ENCODE measurements at regions not wholly inside any gene's neighbourhood (a gene's known extent, or its start where the extent isn't known, plus 50 kb on each side); places are given as distances from the start of the nearest gene placed in this dataset.

DNA sequence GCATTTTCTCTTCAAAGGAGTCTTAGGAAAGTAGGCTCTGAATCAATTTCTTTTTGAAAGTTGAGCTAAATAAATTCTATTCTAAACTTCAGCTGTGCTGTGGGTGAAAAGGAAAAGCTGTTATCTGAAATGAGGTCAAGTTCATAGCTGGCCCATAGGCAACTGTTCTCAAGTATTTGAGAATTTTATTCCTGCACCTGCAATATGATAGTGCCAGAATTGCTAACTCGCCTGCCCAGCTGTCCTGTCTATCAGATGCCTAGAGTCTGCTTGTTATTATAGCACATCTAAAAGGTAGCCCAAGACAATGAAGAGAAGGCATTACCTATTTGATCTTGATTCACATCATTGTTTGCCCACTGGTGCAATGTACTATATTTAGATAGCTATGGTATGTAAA, 798.7 kb downstream of the DIPK2A start:
- no peak overlapping the region for H2AK5ac ChIP-seq (ENCODE audit: insufficient read length, low read length)
- no peak overlapping the region for H2BK120ac ChIP-seq (ENCODE audit: low read depth, low read length, poor library complexity, severe bottlenecking)
- H3K14ac ChIP-seq (ENCODE audit: insufficient read depth, low read length), result no peak overlapping the region
- no peak overlapping the region for H4K5ac ChIP-seq (ENCODE audit: insufficient read length, low read depth, low read length)
- no peaks in the 10 kb centered on the region for H3K79me2 ChIP-seq (ENCODE audit: insufficient read depth, low read length)
- TF ChIP-seq, protein P1, sequence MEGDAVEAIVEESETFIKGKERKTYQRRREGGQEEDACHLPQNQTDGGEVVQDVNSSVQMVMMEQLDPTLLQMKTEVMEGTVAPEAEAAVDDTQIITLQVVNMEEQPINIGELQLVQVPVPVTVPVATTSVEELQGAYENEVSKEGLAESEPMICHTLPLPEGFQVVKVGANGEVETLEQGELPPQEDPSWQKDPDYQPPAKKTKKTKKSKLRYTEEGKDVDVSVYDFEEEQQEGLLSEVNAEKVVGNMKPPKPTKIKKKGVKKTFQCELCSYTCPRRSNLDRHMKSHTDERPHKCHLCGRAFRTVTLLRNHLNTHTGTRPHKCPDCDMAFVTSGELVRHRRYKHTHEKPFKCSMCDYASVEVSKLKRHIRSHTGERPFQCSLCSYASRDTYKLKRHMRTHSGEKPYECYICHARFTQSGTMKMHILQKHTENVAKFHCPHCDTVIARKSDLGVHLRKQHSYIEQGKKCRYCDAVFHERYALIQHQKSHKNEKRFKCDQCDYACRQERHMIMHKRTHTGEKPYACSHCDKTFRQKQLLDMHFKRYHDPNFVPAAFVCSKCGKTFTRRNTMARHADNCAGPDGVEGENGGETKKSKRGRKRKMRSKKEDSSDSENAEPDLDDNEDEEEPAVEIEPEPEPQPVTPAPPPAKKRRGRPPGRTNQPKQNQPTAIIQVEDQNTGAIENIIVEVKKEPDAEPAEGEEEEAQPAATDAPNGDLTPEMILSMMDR (conservative IDR thresholded peaks at IDR 0.05), result no peak
- no peak overlapping the region for H4K8ac ChIP-seq (replicated peaks; ENCODE audit: insufficient read length, low read depth, low read length)
- H3K23me2 ChIP-seq (ENCODE audit: insufficient read length, low read depth, low read length, poor library complexity, severe bottlenecking), result no peaks in the 10 kb centered on the region
- no peak overlapping the region for H2BK5ac ChIP-seq (ENCODE audit: insufficient read length, low read length)
- H3T11ph ChIP-seq (ENCODE audit: low read length), result no peak overlapping the region
- no peaks in the 10 kb centered on the region for H3K4me1 Mint-ChIP-seq
- H3K9ac ChIP-seq (ENCODE audit: extremely low read depth, insufficient read length, low read length), result no peak overlapping the region
- H3K18ac ChIP-seq (ENCODE audit: insufficient read length, low read depth, low read length), result no peak overlapping the region
- no peak overlapping the region for H2BK20ac ChIP-seq (ENCODE audit: low read depth, low read length, poor library complexity, severe bottlenecking)
- no CpG with 5 or more reads among the region's 1 CpG for WGBS (ENCODE audit: extremely low coverage, insufficient read length, low lambda C conversion rate)
- H4K20me1 ChIP-seq (ENCODE audit: control insufficient read depth, insufficient read depth, insufficient read length), result no peaks in the 10 kb centered on the region
- H2BK15ac ChIP-seq (ENCODE audit: low read depth, low read length), result no peak overlapping the region
- H3K27ac Mint-ChIP-seq, result no peak overlapping the region
- H2AFZ ChIP-seq (ENCODE audit: low read length), result no peak overlapping the region
- H3K4me2 ChIP-seq (ENCODE audit: insufficient read depth, insufficient read length, low read length), result no peak overlapping the region
- no peak overlapping the region for H3K56ac ChIP-seq (ENCODE audit: insufficient read length, low read depth, low read length)
- H3K9me3 Mint-ChIP-seq, result no peaks in the 10 kb centered on the region
- no peak overlapping the region for H4K91ac ChIP-seq (ENCODE audit: insufficient read length, low read depth, low read length)
- H3K27me3 Mint-ChIP-seq (ENCODE audit: low read depth), result no peaks in the 10 kb centered on the region
- no peak overlapping the region for H2BK12ac ChIP-seq (ENCODE audit: insufficient read length, low read depth, low read length)
- no peaks in the 10 kb centered on the region for H3K36me3 Mint-ChIP-seq (ENCODE audit: insufficient read depth in 1 of 3, low read depth in 3 of 3)
- no peak overlapping the region for H3K23ac ChIP-seq (ENCODE audit: insufficient read length, low read depth, low read length)
- no peaks in the 10 kb centered on the region for H3K27me3 ChIP-seq (ENCODE audit: insufficient read depth, low read length)
- DNase-seq, result no peak
- H3K4me3 Mint-ChIP-seq, result no peak overlapping the region
- no peak overlapping the region for H3K4ac ChIP-seq (ENCODE audit: low read depth, low read length)
- no peaks in the 10 kb centered on the region for H3K9me3 ChIP-seq (ENCODE audit: control insufficient read depth, low read depth, low read length)
- no peak overlapping the region for H3K27ac ChIP-seq (ENCODE audit: insufficient read length, low read depth, low read length)
- no peaks in the 10 kb centered on the region for H3K4me1 ChIP-seq (ENCODE audit: insufficient read depth, low read length)
- no peaks in the 10 kb centered on the region for H3K79me1 ChIP-seq (ENCODE audit: insufficient read depth, low read depth, low read length, poor library complexity, severe bottlenecking)

All from H9 (cell line).